CD4-positive, alpha-beta T cell treated with Interleukin-17A for 4 hours (primary cell): ENCODE measurements at regions not wholly inside any gene's neighbourhood (a gene's known extent, or its start where the extent isn't known, plus 50 kb on each side); places are given as distances from the start of the nearest gene placed in this dataset.
A peak's percentile ranks its signal among the peaks of the same experiment; 100 is the strongest.

ENCODE experiments used
- DNase-seq: peaks from one replicate; pipeline ENCODE4 v3.0.0-alpha.2; 2020; ENCODE audit warnings: mixed read lengths

DNA sequence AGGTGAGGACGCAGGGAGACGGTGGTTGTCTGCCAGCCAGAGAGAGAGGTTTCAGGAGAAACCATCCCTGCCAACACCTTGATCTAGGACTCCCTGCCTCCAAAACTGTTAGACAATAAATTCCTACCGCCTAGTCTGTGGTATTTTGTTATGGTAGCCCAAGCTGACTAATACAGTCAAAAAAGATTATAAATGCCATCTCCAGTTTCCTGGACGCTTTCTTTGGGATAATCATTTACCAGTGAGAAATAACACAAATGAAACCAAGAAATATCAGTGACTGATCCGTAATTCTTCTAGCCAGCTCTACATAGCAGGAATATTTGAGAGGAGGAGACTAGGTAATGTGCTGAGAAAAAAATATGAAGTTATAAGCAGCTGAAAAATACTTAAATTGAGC is 707.8 kb upstream of the LMCD1 start:
- DNase-seq, result no peak

DNA sequence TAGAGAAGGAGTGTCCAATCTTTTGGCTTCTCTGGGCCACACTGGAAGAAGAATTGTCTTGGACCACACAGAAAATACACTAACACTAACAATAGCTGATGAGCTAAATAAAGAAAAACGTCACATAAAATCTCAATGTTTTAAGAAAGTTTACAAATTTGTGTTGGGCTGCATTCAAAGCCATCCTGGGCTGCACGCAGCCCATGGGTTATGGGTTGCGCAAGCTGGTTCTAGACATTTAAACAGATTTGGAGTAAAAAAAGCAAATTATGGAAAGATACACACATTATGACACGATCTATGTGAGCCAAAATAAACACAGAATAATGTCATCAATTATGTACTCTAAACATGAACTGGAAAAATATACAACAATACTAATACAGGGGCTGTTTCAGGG is 703.3 kb upstream of the LMCD1 start:
- DNase-seq, result no peak

DNA sequence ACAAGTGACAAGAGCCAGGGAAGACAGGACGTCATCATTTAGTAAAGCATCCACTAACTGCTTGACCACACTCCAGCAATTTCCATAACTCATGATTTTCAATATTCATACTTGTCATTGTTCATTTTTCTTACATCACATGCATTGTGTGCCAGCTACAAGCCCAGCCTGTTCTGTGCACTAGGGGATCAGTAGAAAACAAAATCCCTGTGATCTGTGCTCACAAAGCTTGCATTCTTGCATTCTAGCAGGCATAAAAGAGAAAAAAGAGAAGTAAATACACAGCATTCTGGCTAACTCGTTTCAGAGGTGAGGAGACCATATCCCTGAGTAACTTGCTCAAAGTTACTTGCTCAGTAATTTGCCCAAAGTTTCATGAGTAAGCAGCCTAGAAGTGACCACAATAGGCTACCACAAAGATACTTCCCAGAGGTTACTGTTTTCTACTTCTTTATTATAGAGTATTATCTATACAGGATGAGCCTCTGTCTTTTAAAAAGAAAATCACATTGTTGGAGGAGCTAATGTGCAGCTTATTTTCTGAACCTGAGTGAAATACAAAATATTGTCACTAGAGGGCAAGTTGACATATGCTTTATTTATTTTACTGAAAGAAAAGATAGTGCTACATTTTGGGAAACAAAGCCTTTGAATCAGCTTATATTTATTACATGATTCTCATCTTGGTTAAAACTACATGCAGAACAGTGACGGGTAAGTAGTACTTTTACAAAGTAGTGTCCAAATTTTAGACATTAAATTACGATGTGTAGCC is 701.4 kb upstream of the LMCD1 start:
- no peak for DNase-seq

DNA sequence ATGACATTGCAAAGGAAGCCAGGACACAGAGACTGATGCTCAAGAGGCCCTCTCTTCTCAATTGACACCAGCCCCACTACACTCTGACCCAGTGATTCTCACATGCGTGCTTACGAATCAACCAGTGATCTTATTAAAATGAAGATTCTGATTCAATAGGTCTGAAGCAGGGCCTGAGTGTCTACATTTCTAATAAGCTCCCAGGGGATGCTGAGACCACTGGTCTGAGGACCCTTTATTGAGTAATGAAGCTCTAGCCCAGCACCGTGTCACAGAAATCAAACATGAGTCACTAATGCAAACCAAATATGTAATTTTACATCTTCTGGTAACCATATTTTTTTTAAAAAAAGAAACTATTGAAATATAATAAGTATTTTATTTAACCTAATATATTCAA is 689.1 kb upstream of the LMCD1 start:
- DNase-seq, result no peak

DNA sequence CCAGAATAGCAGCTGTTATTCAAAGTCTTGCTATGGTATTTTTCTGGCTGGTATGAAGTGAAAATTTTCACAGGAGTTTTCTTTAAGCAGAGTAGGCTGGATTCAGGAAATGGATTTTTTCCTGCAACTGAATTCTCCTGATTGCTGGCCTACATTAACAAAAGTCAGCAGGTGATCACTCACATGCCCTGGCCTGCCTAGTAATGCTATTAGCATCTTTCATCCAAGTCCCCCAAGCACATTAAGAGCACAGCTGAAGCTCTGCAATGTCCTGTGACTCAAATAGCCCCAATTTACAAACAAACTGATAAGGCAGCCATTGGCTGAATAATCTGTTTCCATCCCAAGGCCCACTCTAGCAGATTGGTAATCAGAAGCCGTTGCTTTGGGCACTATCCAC is 688.3 kb upstream of the LMCD1 start:
- no peak for DNase-seq

DNA sequence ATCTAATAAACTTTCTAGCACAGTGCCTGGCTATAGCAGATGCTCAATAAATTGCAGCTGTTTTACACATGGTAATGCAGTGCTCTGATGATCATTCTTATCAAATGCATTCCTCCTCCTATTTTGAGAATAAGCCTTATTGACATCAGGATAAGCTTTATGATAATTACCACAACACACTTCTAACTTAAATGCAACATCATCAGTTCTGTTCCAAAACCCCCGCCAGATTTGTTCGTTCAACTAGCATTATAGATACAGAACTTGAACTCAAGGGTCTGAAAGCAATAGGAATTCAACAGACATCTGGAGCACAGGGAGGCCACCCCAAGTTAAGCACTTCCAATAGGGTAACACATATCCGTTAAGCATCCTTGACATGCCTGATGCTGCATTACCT is 684.4 kb upstream of the LMCD1 start:
- DNase-seq, result no peak

DNA sequence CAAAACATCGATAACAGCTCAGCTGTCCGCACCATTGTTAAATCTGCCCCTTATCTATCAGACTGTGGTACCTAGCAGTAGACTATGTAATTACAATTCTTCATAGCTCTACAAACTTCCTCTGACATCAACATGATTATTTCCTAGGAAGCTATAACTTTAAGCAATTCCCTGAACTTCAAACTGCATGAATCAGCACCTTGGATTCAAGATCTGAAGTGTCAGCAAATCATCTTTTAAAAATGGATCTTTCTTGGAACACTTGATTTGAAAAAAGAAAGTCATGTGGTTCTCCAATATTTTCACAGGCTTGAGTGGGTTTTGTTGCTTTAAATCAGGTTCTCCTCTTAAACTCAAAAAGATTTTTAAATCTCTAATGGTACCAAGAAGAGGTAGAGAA is 680.7 kb upstream of the LMCD1 start:
- DNase-seq, result no peak

DNA sequence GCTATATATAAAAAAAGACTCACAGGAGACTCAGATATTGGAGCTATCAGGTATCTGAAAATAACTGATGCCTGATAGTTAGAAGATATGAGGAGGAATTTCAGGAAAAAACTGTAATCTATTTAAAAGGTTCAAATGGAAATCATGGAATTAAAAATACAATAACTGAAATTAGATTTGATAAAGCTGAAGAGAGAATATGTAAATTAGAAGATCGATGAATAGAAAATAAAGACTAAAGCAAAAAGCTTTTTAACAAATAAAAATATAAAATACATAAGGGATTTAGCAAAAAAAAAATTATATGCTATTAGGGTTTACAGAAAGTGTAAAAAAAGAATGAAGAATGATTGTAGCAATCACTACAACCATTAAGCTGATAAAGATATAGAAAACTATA is 679.8 kb upstream of the LMCD1 start:
- no peak for DNase-seq

DNA sequence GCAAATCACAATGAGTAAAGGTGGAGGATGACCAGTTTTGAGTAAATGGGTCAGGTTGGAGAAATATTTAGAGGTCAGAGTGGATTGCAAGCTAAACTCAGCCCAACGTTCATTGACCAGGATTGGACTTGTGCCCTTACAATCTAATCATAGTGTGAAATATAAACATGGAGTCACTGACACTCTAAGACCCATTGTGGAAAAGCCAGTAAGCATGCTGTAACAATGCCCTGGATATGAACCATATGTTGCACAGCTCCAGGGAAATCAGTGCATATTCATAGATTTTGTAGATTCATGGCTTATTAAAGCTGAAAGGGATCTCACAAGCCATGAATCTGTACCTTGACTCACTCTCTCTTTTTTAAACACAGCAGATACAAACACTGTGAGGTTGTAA is 660.2 kb upstream of the LMCD1 start:
- DNase-seq, result no peak

DNA sequence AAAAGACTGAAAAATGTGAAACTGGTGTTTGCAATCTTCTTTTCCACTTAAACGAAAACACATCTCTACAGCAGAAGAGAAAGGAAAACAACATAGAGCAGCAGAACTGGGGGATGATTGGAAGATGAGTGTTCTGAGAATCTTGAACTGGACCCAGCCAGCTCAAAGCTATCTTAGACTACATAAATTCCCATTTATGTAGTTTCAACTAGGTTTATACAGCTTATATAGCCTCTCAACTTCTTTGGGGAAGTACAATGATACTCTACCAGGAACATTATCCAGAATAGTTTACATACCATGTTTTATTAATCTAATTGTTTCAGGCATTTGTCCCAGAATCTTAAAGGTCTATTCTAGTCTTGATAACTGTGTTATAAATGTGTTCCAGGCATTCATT is 658.2 kb upstream of the LMCD1 start:
- no peak for DNase-seq

DNA sequence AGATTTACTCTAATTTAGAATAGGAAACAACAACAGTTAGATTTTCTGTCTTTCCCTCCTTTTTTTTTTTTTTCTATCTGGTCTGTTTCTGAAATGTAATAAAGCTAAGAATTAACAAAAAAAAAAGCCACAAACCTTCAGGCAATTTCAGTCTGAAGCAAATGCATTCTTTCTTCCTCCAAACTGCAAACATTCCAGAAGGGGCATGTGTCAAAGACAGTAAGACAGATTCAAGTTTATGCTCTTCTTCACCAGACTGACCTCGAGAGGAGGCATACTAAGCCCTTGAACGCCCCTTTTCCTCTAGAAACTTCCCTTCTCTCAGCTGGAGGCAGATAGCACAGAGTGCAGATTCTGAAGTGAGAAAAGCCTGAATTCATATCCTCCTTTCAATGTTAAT is 654.6 kb upstream of the LMCD1 start:
- no peak for DNase-seq

DNA sequence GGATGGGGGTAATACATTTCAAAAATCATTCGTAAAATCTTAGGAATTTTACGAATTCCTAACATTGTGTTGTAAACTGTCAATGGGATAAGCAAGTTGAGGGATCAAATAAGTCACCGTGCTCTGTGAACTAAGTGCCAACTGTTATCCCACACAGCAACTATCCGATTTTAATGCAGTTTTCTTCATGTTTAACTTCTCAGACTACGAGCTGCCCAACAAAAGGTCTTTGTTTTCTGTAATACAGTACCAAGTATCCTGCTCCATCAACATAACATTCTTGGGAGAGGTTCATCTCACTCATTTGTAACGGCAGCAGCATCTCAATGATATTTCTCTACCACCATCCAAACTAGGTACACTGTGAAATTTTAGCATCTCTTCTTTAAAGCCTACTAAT is 654.1 kb upstream of the LMCD1 start:
- DNase-seq, result no peak

DNA sequence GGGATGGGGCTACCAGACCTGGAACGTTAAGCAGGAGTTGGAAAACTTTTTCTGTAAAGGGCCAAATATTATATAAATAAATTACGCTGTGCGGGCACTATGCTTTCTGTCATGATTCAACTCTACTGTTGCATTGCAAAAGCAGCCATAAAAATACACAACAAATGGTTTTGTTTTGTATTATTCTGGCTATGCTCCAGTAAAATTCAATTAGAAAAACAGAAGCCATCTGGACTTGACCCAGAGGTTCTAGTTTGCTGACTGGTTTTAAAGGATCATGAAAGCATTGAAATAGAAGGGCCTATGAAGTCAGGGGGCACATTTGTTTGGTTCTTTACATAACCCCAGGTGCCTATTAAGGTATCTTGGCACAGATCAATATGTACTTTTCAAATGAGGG is 647.4 kb upstream of the LMCD1 start:
- DNase-seq, result no peak

DNA sequence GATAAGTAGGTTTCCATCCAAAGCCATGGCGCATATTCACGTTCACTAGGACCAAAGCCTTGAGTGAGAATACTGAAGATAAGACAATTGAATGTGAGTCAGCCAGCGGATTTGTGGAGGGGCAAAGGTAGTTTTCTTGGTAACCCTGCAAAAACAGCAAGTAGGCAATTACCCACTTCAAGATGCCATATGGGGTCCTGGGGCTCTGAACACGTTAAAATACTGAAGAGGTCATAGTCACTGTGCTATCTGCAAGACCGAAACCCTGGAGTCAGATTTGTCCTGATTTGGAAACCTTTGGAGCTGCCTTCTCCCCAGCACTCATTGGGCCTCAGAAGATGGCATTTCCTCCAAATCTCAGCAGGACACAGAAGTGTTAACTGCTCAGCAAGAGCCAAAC is 646.9 kb upstream of the LMCD1 start:
- DNase-seq, result no peak

DNA sequence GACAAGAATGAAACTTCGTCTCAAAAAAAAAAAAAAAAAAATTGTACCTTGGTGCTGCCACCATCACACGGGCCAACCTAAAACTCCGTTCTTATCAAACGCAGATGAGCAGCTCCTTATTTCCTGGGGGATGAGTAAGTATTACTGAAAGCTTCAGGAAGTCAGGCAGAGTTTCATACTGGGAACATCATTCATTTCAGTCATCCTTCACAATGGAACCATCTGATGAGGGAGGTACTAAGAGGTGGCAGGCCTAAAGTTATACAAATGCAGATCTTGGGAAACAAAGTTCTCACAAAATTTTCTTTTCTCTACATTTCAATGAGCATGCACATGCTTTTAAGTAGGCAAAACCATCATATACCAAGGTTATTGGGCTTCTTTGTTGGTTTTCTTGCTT is 636.0 kb upstream of the LMCD1 start:
- DNase-seq, result no peak

DNA sequence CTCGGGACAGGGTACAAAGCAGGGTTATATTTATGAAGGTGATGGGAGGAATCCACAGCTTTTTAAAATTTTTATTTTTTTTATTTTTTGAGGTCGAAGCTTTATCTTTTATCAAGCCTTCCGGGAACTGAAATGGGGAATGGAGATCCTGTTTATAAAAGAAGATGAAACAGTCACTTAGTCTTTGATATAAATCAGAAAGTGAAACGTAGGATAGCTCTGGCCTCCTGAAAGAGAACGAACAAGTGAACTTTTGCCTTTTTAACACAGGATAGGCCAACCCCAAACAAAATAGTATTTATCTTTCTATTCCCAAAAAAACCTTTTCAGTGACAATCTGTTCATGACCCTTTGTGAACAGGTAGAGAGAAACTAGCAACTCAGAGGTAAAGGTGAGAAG is 634.0 kb upstream of the LMCD1 start:
- DNase-seq, result no peak

DNA sequence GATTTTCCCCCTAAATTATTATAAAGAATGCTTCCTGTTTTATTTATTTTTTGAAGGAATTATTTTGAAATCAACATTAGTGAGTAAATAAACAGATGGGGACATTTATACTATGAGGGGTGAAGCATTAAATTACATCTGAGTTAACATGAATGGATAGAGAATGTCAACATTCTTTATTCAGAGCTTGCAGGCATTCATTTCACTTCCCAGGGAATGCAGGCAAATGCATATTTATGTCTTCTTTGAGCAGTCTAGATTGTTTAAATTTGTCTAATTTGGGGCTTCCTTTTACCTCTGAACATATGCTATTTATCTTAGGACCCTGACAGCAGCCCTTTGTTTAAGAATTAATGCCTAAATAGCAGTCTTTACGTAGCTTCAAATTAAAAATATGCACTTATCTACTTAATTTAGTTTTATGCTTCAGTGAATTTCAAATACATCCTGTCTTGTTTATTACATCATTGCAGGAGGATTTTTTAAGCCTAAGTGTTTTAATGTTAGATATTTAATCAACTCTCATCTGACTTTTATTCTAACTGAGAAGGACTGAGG is 630.5 kb upstream of the LMCD1 start:
- DNase-seq, result no peak

DNA sequence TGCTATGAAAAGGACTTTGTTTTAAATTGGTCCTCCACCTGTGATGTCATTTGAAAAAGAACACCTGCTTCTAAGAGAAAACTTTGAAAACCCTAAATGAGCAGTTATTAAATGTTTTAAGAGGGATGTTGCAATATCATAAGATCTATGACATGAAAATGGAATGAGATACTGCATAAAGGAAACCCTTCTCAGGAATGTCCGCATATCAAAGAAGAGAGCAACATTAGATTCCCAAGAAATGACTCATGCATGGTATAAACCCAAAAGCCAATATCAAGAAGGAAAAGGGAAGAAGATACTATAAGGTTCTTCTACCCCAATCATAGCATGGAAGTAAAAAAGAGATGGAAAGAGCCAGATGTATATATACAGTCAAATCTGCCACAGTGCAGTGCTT is 627.5 kb upstream of the LMCD1 start:
- DNase-seq, result no peak

DNA sequence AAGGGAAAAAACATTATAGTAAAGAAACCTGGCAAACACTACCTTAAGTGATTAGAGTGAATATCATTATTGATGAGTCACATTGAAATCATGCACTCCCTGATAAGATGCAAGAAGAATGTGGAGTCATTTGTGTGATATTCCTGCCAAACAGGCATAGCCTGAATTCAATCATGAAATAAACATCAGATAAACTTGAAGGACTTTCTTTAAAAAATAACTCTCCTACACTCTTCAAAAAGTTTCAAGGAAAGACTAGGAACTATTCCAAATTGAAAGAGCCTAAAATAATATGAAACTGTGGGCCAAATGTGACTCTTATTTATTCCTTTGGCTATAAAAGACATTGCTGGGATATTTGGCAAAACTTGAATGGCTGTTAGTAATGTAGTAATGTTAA is 625.7 kb upstream of the LMCD1 start:
- DNase-seq, result no peak

DNA sequence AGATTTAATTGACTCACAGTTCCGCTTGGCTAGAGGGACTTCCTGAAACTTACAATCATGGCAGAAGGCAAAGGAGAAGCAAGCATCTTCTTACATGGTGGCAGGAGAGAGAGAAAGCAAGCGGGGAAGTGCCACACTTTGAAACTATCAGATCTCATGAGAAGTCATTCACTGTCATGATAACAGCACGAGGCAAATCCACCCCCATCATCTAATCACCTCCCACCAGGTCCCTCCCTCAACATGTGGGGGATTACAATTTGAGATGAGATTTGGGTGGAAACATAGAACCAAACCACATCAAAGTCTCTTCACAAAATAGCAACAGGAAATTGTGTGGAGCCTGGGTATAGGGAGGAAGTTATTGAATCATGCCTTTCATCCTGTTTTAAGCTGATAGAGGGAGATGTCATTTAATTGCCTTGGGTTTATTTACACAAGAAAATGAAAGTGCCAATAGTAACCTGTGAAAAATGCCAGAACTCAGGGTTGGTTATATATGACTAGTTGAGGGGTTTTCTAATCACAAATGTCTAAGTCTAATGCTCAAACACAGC is 624.8 kb upstream of the LMCD1 start:
- DNase-seq, result peak; percentile 64

DNA sequence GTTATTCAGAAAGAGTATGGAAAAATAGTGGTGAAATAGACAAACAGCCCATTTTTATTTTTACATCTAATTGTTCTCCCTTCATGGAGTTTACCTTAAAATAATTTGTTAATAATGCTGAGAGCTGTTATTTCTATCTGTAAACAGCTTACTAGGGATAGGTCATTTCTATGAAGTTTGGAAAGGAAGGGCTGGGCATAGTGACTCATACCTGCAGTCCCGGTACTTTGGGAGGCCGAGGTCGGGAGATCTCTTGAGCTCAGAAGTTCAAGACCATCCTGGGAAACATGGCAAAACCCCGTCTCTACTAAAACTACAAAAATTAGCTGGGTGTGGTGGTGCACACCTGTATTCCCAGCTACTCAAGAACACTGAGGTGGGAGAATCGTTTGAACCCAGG is 624.3 kb upstream of the LMCD1 start:
- no peak for DNase-seq

DNA sequence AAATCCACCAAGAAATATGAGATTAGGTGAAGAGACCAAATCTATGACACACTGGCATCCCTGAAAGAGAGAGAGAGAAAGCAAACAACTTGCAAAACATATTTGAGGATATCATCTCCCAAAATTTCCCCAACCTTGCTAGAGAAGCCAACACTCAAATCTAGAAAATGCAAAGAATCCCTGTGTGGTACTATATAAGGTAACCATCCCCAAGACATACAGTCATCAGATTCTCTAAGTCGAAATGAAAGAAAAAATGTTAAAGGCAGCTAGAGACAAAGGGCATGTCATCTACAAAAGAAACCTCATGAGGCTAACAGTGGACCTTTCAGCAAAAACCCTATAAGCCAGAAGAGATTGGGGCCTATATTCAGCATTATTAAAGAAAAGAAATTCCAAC is 622.1 kb upstream of the LMCD1 start:
- no peak for DNase-seq

DNA sequence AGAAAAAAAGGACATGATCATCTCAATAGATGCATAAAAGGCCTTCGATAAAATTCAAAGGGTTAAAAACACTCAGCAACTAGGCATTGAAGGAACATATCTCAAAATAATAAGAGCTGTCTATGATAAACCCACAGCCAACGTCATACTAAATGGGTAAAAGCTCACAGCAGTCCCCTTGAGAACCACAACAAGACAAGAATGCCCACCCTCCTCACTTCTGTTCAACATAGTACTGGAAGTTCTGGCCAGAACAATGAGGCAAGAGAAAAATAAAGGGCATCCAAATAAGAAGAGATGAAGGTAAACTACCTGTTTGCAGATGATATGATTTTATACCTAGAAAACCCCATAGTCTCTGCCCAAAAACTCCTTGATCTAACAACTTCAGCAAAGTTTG is 619.7 kb upstream of the LMCD1 start:
- DNase-seq, result no peak

DNA sequence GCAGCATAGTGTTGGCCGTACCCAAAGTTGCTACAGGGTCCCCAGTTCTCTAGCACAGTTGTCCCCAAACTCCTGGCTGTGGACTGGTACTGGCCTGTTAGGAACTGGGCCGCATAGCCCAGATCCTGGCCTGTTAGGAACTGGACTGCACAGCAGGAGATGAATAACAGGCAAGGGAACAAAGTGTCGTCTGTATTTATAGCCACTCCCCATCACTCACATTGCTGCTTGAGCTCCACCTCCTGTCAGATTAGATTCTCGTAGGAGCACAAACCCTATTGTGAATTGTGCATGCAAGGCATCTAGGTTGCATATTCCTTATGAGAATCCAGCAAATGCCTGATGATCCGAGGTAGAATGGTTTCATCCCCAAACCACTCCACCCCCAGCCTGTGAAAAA is 604.0 kb upstream of the LMCD1 start:
- DNase-seq, result no peak

DNA sequence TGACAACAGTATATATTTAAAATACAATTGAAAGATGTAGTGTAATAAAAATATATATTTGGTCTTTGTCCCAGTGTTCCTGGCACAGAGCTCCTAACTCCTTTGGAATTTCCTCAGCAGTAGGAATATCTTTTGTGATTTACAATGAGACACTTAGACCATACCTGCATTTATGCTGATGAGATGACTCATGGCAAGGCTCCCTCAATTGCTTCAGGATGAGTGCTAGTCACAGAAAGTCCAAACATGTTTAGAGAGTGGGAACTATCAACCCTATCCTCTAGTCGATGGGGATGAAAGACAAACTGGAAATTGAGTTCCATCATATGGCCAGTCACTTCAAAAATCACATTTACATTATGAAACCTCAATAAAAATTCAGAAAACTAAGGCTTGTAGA is 588.3 kb upstream of the LMCD1 start:
- DNase-seq, result no peak
